GM10248 (cell line): ENCODE measurements at regions not wholly inside any gene's neighbourhood (a gene's known extent, or its start where the extent isn't known, plus 50 kb on each side); places are given as distances from the start of the nearest gene placed in this dataset.

Experiments used
- CTCF ChIA-PET: fragments of 300-600 bp; sonication (Branson Sonifier 250); formaldehyde crosslinking; extraction: SDS; loops from one replicate; lab custom pipeline; 2021; ENCODE audit warnings: antibody characterized with exemption; lab: Yijun Ruan, JAX
- POLR2A ChIA-PET: fragments of 350-650 bp; sonication (Branson Sonifier 250); formaldehyde crosslinking; extraction: SDS; loops from one replicate; lab custom pipeline; 2020; ENCODE audit warnings: antibody characterized with exemption; lab: Yijun Ruan, JAX
- DNase-seq: peaks from one replicate; pipeline ENCODE4 v3.0.0; 2012; ENCODE audit errors: extremely low spot score
- CTCF ChIP-seq: IDR thresholded peaks from 2 replicates; pipeline ENCODE4 v1.5.1; 2012; ENCODE audit warnings: mild to moderate bottlenecking, low read depth; ENCODE audit errors: extremely low read depth, missing control alignments, control extremely low read depth

DNA sequence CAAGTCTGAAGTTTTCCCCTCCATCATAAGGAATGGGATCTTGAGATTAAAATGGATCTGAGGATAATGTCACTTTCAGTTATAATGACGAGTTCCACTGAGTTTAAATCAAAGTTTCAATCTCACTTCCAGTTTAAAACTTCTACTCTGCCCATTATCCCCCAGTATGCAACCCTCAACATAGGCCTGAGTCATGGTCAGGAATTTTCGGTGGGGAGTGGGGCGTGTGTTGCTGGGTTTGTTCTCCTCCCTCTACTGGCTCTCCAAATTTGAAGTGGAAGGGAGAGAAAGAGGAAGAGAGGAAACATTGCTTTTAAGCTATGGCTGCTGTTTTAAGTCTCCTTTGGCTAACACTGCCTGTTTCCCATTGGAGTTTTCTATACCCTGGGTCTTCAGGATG is 152.9 kb downstream of the TM2D1 start:
- no peak for DNase-seq
- no peak for TF ChIP-seq CTCF
- POLR2A ChIA-PET, result no interaction called here
- CTCF ChIA-PET, result interaction anchor here (0.9 to 1.2 kb wide), 2 partner anchors 11 to 17 kb away, joined by 3 to 6 read pairs; no protein-coding TSS in a partner anchor

GRCh38 chr1:61570191-61570590 is 154.8 kb downstream of the TM2D1 start:
- TF ChIP-seq CTCF, result no peak
- no peak for DNase-seq
- ChIA-PET CTCF (interaction anchor here (1.3 kb wide), 1 partner anchor 18 kb away, joined by 3 read pairs; no protein-coding TSS in a partner anchor), POLR2A (no interaction called here)

GRCh38 chr1:61569303-61569621 is 155.7 kb downstream of the TM2D1 start:
- ChIA-PET CTCF (interaction anchor here (1.3 kb wide), 1 partner anchor 15 kb away, joined by 6 read pairs; no protein-coding TSS in a partner anchor), POLR2A (no interaction called here)
- no peak for DNase-seq
- TF ChIP-seq CTCF, result no peak

- DNase-seq, result no peak
- ChIA-PET CTCF (interaction anchor here (0.8 to 1.3 kb wide), 2 partner anchors 15 to 19 kb away, joined by 3 to 6 read pairs; no protein-coding TSS in a partner anchor), POLR2A (no interaction called here)
- TF ChIP-seq CTCF, result no peak
Measured at GRCh38 chr1:61568460-61569302, 156.3 kb downstream of the TM2D1 start.

DNA sequence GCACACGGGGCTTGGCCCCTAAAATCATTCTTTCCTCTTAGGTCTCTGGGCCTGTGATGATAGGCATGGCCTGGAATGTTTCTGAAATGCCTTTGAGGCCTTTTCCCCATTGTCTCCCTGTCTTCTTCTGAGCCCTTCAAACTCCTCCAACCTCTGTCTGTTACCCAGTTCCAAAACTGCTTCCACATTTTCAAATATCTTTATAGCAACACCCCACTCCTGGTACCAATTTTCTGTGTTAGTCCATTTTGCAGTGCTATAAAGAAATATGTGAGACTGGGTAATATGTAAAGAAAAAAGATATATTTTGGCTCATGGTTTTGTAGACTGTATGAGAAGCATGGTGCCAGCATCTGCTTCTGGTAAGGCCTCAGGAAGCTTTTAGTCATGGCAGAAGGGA is 158.8 kb downstream of the TM2D1 start:
- ChIA-PET CTCF (no interaction called here), POLR2A (no interaction called here)
- no peak for TF ChIP-seq CTCF
- DNase-seq, result no peak

- no peak for TF ChIP-seq CTCF
- CTCF ChIA-PET, result no interaction called here
- POLR2A ChIA-PET, result no interaction called here
- no peak for DNase-seq
Measured at GRCh38 chr1:61563611-61564010, 161.3 kb downstream of the TM2D1 start.
